Mucosa of descending colon (tissue), 3 donors: ENCODE measurements at regions not wholly inside any gene's neighbourhood (a gene's known extent, or its start where the extent isn't known, plus 50 kb on each side); places are given as distances from the start of the nearest gene placed in this dataset.
"Not testable (repeated sequence)": the region's sequence is repeated elsewhere in the genome, so short reads cannot be mapped to it uniquely, and the experiment has no call there.

Source experiments
- ATAC-seq: fragments of 200-7000 bp; cut with Tn5 transposase; one replicate; pipeline ENCODE4 v1.9.1; 2020; ENCODE audit warnings: mild to moderate bottlenecking, moderate library complexity
- DNase-seq, 3 donors: peaks; one replicate each; pipeline ENCODE4 v3.0.0-alpha.2; 2020
- H3K36me3 ChIP-seq: fragments of 200-600 bp; one replicate; pipeline ENCODE4 v1.8.0; 2021; ENCODE audit warnings: low read depth, mild to moderate bottlenecking
- H3K4me1 ChIP-seq: fragments of 200-600 bp; one replicate; pipeline ENCODE4 v1.8.0; 2021; ENCODE audit warnings: low read depth, mild to moderate bottlenecking
- H3K4me3 ChIP-seq: fragments of 200-600 bp; one replicate; pipeline ENCODE4 v1.8.0; 2021; ENCODE audit warnings: mild to moderate bottlenecking
- H3K9me3 ChIP-seq: fragments of 200-600 bp; one replicate; pipeline ENCODE4 v1.8.0; 2021; ENCODE audit warnings: mild to moderate bottlenecking
- CTCF ChIP-seq: fragments of 200-600 bp; IDR thresholded peaks from one replicate; pipeline ENCODE4 v1.8.0; 2022; ENCODE audit warnings: antibody characterized with exemption, mild to moderate bottlenecking
- intact Hi-C, 2 donors: fragments of 100-400 bp; cut with DNase I in 1 of 2; cut with micrococcal nuclease in 1 of 2; formaldehyde crosslinking; loops; one replicate each; pipeline versions ENCODE4 v1.11.0 to v1.11.1; 2022; cut with DNase I, micrococcal nuclease
- donor health status: DM: no; HTN: no; CAD: no; lungs with moderate emphysema.
- donor health status: DM: no; HTN: no; CAD: no.
- donor health status: DM: no; HTN: yes; CAD: no.

- Histone ChIP-seq H3K9me3 (no peaks in the 10 kb centered on the region), H3K4me1 (no peaks in the 10 kb centered on the region), H3K36me3 (no peaks in the 10 kb centered on the region), H3K4me3 (no peak overlapping the region)
- ATAC-seq (no peak), DNase-seq (no peak)
- TF ChIP-seq CTCF, result no peak
- intact Hi-C loops, result no loop called here
These were observed 264.3 kb upstream of the ADCY2 start for GRCh38 chr5:7131680-7132079.

DNA sequence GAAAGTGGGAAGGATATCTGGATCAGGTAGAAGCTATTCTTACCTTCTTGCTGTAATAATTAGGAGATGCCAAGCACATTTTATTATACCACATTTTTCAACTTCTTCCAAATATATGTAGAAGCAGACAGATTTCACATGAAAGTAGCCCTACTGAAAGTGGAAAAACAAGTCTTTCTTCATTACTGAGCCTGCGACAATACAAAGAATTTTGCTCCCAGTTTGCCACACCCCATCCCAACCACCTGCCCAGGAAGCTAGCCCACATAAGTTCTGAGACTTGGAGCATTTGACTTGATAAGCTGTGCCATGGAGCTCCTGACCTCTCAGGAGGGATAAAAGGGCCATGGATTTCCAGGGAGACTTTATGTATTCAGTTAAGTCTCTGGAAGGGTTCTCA is 249.1 kb upstream of the ADCY2 start:
- ATAC-seq, result peak; percentile 81
- intact Hi-C loops, result no loop called here
- H3K4me3 ChIP-seq, result no peak overlapping the region
- H3K36me3 ChIP-seq, result no peaks in the 10 kb centered on the region
- TF ChIP-seq CTCF, result no peak
- no peaks in the 10 kb centered on the region for H3K9me3 ChIP-seq
- no peaks in the 10 kb centered on the region for H3K4me1 ChIP-seq
- DNase-seq, result peak in 2 of 3 donors; percentile 24 to 27

DNA sequence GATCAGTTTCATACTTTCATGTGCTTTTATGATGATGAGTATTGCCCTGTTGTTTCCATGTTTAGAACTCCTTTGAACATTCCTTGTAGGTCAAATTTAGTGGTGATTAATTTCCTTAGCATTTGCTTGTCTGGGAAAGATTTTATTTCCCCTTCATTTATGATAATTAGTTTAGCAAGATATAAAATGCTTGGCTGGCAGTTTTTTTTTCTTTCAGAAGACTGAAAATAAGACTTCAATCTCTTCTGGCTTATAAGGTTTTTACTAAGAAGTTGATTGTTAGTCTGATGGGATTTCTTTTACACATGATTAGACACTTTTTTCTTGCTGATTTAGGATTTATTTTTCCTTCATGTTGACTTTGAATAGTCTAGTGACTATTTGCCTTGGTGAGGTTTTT is 238.9 kb upstream of the ADCY2 start:
- Histone ChIP-seq H3K9me3 (peaks cover 22% of the 10 kb centered on the region), H3K4me3 (no peak overlapping the region), H3K4me1 (no peaks in the 10 kb centered on the region), H3K36me3 (no peaks in the 10 kb centered on the region)
- intact Hi-C loops, result no loop called here
- ATAC-seq (no peak), DNase-seq (no peak)
- no peak for TF ChIP-seq CTCF

- Histone ChIP-seq H3K36me3 (no peaks in the 10 kb centered on the region), H3K4me3 (no peak overlapping the region), H3K4me1 (no peaks in the 10 kb centered on the region), H3K9me3 (no peaks in the 10 kb centered on the region)
- no peak for TF ChIP-seq CTCF
- ATAC-seq (no peak), DNase-seq (no peak)
- intact Hi-C loops, result no loop called here
These were observed 226.6 kb upstream of the ADCY2 start for GRCh38 chr5:7169240-7169878.

DNA sequence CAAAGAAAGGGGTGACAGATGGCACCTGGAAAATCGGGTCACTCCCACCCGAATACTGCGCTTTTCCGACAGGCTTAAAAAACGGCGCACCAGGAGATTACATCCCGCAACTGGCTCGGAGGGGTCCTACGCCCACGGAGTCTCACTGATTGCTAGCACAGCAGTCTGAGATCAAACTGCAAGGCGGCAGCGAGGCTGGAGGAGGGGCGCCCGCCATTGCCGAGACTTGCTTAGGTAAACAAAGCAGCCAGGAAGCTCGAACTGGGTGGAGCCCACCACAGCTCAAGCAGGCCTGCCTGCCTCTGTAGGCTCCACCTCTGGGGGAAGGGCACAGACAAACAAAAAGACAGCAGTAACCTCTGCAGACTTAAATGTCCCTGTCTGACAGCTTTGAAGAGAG is 225.2 kb upstream of the ADCY2 start:
- H3K4me1 ChIP-seq, H3K4me3 ChIP-seq, H3K36me3 ChIP-seq, intact Hi-C loops, H3K9me3 ChIP-seq, ATAC-seq: not testable (repeated sequence)
- peak in 2 of 3 donors; percentile 11 to 51 for DNase-seq

- peak; percentile 75 for ATAC-seq
- intact Hi-C loops, result no loop called here
These were observed 216.6 kb upstream of the ADCY2 start for GRCh38 chr5:7179364-7179763.

More at GRCh38 chr5:7179364-7179763, 216.6 kb upstream of the ADCY2 start:
- H3K4me1 ChIP-seq, result peaks cover 6% of the 10 kb centered on the region
- no peak overlapping the region for H3K4me3 ChIP-seq
- no peak for TF ChIP-seq CTCF
- no peaks in the 10 kb centered on the region for H3K36me3 ChIP-seq
- DNase-seq, result no peak
- no peaks in the 10 kb centered on the region for H3K9me3 ChIP-seq
